Activated naive CD8-positive, alpha-beta T cell (primary cell): ENCODE measurements at regions not wholly inside any gene's neighbourhood (a gene's known extent, or its start where the extent isn't known, plus 50 kb on each side); places are given as distances from the start of the nearest gene placed in this dataset.

Experiments
- H3K27ac Mint-ChIP-seq: one replicate; pipeline ENCODE4 v1.8.0; 2021; ENCODE audit warnings: mixed read lengths
- H3K27me3 Mint-ChIP-seq: one replicate; pipeline ENCODE4 v1.8.0; 2021; ENCODE audit warnings: mixed read lengths
- H3K36me3 Mint-ChIP-seq: one replicate; pipeline ENCODE4 v1.8.0; 2021; ENCODE audit warnings: mixed read lengths
- H3K4me1 Mint-ChIP-seq: one replicate; pipeline ENCODE4 v1.8.0; 2021; ENCODE audit warnings: low read depth, mixed read lengths
- H3K4me3 Mint-ChIP-seq: one replicate; pipeline ENCODE4 v1.8.0; 2021; ENCODE audit warnings: mild to moderate bottlenecking, mixed read lengths
- H3K9me3 Mint-ChIP-seq: one replicate; pipeline ENCODE4 v1.8.0; 2021; ENCODE audit warnings: low read depth, mixed read lengths

GRCh38 chr13:107277911-107278310 lies 710.0 kb upstream of the ARGLU1 start:
- Mint-ChIP-seq H3K9me3 (peaks cover 7% of the 10 kb centered on the region), H3K4me3 (no peak overlapping the region), H3K27me3 (no peaks in the 10 kb centered on the region), H3K27ac (no peak overlapping the region), H3K36me3 (no peaks in the 10 kb centered on the region), H3K4me1 (no peaks in the 10 kb centered on the region)

- Mint-ChIP-seq H3K27me3 (no peaks in the 10 kb centered on the region), H3K9me3 (peaks cover 7% of the 10 kb centered on the region), H3K27ac (no peak overlapping the region), H3K4me3 (no peak overlapping the region), H3K36me3 (no peaks in the 10 kb centered on the region), H3K4me1 (no peaks in the 10 kb centered on the region)
Observed at GRCh38 chr13:107276936-107277335, 709.0 kb upstream of the ARGLU1 start.

- no peaks in the 10 kb centered on the region for H3K36me3 Mint-ChIP-seq
- H3K9me3 Mint-ChIP-seq = peaks cover 4% of the 10 kb centered on the region
- H3K27ac Mint-ChIP-seq = no peak overlapping the region
- no peak overlapping the region for H3K4me3 Mint-ChIP-seq
- H3K27me3 Mint-ChIP-seq = no peaks in the 10 kb centered on the region
- no peaks in the 10 kb centered on the region for H3K4me1 Mint-ChIP-seq
Observed at GRCh38 chr13:107275945-107276614, 708.1 kb upstream of the ARGLU1 start.

- Mint-ChIP-seq H3K4me3 (no peak overlapping the region), H3K27ac (no peak overlapping the region), H3K9me3 (peaks cover 3% of the 10 kb centered on the region), H3K4me1 (no peaks in the 10 kb centered on the region), H3K36me3 (no peaks in the 10 kb centered on the region), H3K27me3 (no peaks in the 10 kb centered on the region)
Observed at GRCh38 chr13:107275312-107275711, 707.4 kb upstream of the ARGLU1 start.

- Mint-ChIP-seq H3K4me3 (no peak overlapping the region), H3K27me3 (peaks cover 4% of the 10 kb centered on the region), H3K4me1 (no peaks in the 10 kb centered on the region), H3K27ac (no peak overlapping the region), H3K9me3 (peaks cover 15% of the 10 kb centered on the region), H3K36me3 (no peaks in the 10 kb centered on the region)
Observed at GRCh38 chr13:107271227-107271626, 703.3 kb upstream of the ARGLU1 start.

- no peak overlapping the region for H3K27ac Mint-ChIP-seq
- peaks cover 6% of the 10 kb centered on the region for H3K27me3 Mint-ChIP-seq
- H3K4me3 Mint-ChIP-seq = no peak overlapping the region
- H3K4me1 Mint-ChIP-seq = no peaks in the 10 kb centered on the region
- peaks cover 12% of the 10 kb centered on the region for H3K9me3 Mint-ChIP-seq
- no peaks in the 10 kb centered on the region for H3K36me3 Mint-ChIP-seq
Observed at GRCh38 chr13:107266657-107267056, 698.7 kb upstream of the ARGLU1 start.

GRCh38 chr13:107258599-107259187 lies 690.8 kb upstream of the ARGLU1 start:
- H3K4me3 Mint-ChIP-seq = no peak overlapping the region
- peaks cover 3% of the 10 kb centered on the region for H3K27me3 Mint-ChIP-seq
- no peaks in the 10 kb centered on the region for H3K4me1 Mint-ChIP-seq
- no peak overlapping the region for H3K27ac Mint-ChIP-seq
- H3K36me3 Mint-ChIP-seq = no peaks in the 10 kb centered on the region
- no peaks in the 10 kb centered on the region for H3K9me3 Mint-ChIP-seq

- H3K27me3 Mint-ChIP-seq = no peaks in the 10 kb centered on the region
- H3K27ac Mint-ChIP-seq = no peak overlapping the region
- no peaks in the 10 kb centered on the region for H3K36me3 Mint-ChIP-seq
- H3K9me3 Mint-ChIP-seq = no peaks in the 10 kb centered on the region
- no peak overlapping the region for H3K4me3 Mint-ChIP-seq
- no peaks in the 10 kb centered on the region for H3K4me1 Mint-ChIP-seq
Observed at GRCh38 chr13:107254392-107254791, 686.5 kb upstream of the ARGLU1 start.

GRCh38 chr13:107252428-107252827 lies 684.5 kb upstream of the ARGLU1 start:
- H3K27me3 Mint-ChIP-seq = no peaks in the 10 kb centered on the region
- no peak overlapping the region for H3K4me3 Mint-ChIP-seq
- no peaks in the 10 kb centered on the region for H3K9me3 Mint-ChIP-seq
- H3K4me1 Mint-ChIP-seq = no peaks in the 10 kb centered on the region
- no peaks in the 10 kb centered on the region for H3K36me3 Mint-ChIP-seq
- H3K27ac Mint-ChIP-seq = no peak overlapping the region

- Mint-ChIP-seq H3K36me3 (no peaks in the 10 kb centered on the region), H3K4me1 (no peaks in the 10 kb centered on the region), H3K27me3 (no peaks in the 10 kb centered on the region), H3K27ac (no peak overlapping the region), H3K4me3 (no peak overlapping the region), H3K9me3 (no peaks in the 10 kb centered on the region)
Observed at GRCh38 chr13:107252021-107252420, 684.1 kb upstream of the ARGLU1 start.

GRCh38 chr13:107251341-107251740 lies 683.4 kb upstream of the ARGLU1 start:
- Mint-ChIP-seq H3K4me1 (no peaks in the 10 kb centered on the region), H3K27ac (no peak overlapping the region), H3K9me3 (no peaks in the 10 kb centered on the region), H3K27me3 (no peaks in the 10 kb centered on the region), H3K36me3 (no peaks in the 10 kb centered on the region), H3K4me3 (no peak overlapping the region)

- Mint-ChIP-seq H3K27ac (no peak overlapping the region), H3K9me3 (no peaks in the 10 kb centered on the region), H3K36me3 (no peaks in the 10 kb centered on the region), H3K4me3 (no peak overlapping the region), H3K27me3 (no peaks in the 10 kb centered on the region), H3K4me1 (no peaks in the 10 kb centered on the region)
Observed at GRCh38 chr13:107250628-107251027, 682.7 kb upstream of the ARGLU1 start.

- Mint-ChIP-seq H3K4me1 (no peaks in the 10 kb centered on the region), H3K27me3 (peaks cover 2% of the 10 kb centered on the region), H3K9me3 (no peaks in the 10 kb centered on the region), H3K36me3 (no peaks in the 10 kb centered on the region), H3K4me3 (no peak overlapping the region), H3K27ac (no peak overlapping the region)
Observed at GRCh38 chr13:107244241-107244640, 676.3 kb upstream of the ARGLU1 start.

GRCh38 chr13:107242138-107242537 lies 674.2 kb upstream of the ARGLU1 start:
- Mint-ChIP-seq H3K27me3 (peaks cover 2% of the 10 kb centered on the region), H3K27ac (no peak overlapping the region), H3K36me3 (no peaks in the 10 kb centered on the region), H3K9me3 (no peaks in the 10 kb centered on the region), H3K4me1 (no peaks in the 10 kb centered on the region), H3K4me3 (no peak overlapping the region)

GRCh38 chr13:107241381-107241780 lies 673.4 kb upstream of the ARGLU1 start:
- Mint-ChIP-seq H3K27ac (no peak overlapping the region), H3K9me3 (no peaks in the 10 kb centered on the region), H3K4me1 (no peaks in the 10 kb centered on the region), H3K36me3 (no peaks in the 10 kb centered on the region), H3K4me3 (no peak overlapping the region), H3K27me3 (peaks cover 2% of the 10 kb centered on the region)

- no peaks in the 10 kb centered on the region for H3K36me3 Mint-ChIP-seq
- H3K27ac Mint-ChIP-seq = no peak overlapping the region
- H3K27me3 Mint-ChIP-seq = peaks cover 2% of the 10 kb centered on the region
- no peaks in the 10 kb centered on the region for H3K4me1 Mint-ChIP-seq
- H3K9me3 Mint-ChIP-seq = no peaks in the 10 kb centered on the region
- no peak overlapping the region for H3K4me3 Mint-ChIP-seq
Observed at GRCh38 chr13:107239213-107239612, 671.3 kb upstream of the ARGLU1 start.
